ENCODE measurements at regions not wholly inside any gene's neighbourhood (a gene's known extent, or its start where the extent isn't known, plus 50 kb on each side); places are given as distances from the start of the nearest gene placed in this dataset.

DNA sequence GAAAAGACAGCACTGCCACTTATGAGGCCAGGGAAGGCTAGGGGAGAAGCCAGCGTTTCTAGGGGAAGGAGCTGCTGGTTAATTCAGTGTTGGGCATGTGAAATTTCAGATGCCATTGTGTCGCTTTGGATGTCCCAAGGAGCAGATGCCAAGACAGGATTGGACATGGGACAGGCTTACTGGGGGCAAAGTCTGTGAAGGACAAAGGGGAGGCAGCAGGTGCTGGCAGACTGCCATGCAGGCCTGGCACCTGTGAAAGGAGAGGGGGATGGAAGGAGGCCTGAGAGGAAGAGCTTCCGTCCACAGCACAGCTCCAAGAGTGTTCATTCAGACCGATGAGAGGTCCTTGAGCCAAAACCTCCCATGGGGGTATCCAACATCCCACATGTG lies 255.5 kb upstream of the RPL38 start:
- peak overlapping the region; percentile 12 for H3K4me3 Mint-ChIP-seq (ENCODE audit: unreplicated experiment)
- no peak overlapping the region for H3K27ac Mint-ChIP-seq (ENCODE audit: unreplicated experiment)
- H3K27me3 Mint-ChIP-seq (ENCODE audit: unreplicated experiment) = peaks cover 7% of the 10 kb centered on the region
- TF ChIP-seq, protein P1, sequence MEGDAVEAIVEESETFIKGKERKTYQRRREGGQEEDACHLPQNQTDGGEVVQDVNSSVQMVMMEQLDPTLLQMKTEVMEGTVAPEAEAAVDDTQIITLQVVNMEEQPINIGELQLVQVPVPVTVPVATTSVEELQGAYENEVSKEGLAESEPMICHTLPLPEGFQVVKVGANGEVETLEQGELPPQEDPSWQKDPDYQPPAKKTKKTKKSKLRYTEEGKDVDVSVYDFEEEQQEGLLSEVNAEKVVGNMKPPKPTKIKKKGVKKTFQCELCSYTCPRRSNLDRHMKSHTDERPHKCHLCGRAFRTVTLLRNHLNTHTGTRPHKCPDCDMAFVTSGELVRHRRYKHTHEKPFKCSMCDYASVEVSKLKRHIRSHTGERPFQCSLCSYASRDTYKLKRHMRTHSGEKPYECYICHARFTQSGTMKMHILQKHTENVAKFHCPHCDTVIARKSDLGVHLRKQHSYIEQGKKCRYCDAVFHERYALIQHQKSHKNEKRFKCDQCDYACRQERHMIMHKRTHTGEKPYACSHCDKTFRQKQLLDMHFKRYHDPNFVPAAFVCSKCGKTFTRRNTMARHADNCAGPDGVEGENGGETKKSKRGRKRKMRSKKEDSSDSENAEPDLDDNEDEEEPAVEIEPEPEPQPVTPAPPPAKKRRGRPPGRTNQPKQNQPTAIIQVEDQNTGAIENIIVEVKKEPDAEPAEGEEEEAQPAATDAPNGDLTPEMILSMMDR (IDR thresholded peaks at IDR 0.05; ENCODE audit: unreplicated experiment) = no peak
- H3K4me1 Mint-ChIP-seq (ENCODE audit: unreplicated experiment) = peaks cover 19% of the 10 kb centered on the region
- H3K36me3 Mint-ChIP-seq (ENCODE audit: low read depth, unreplicated experiment) = no peaks in the 10 kb centered on the region
- DNase-seq (ENCODE audit: low spot score) = no peak
- H3K9me3 Mint-ChIP-seq (ENCODE audit: unreplicated experiment) = no peaks in the 10 kb centered on the region

DNA sequence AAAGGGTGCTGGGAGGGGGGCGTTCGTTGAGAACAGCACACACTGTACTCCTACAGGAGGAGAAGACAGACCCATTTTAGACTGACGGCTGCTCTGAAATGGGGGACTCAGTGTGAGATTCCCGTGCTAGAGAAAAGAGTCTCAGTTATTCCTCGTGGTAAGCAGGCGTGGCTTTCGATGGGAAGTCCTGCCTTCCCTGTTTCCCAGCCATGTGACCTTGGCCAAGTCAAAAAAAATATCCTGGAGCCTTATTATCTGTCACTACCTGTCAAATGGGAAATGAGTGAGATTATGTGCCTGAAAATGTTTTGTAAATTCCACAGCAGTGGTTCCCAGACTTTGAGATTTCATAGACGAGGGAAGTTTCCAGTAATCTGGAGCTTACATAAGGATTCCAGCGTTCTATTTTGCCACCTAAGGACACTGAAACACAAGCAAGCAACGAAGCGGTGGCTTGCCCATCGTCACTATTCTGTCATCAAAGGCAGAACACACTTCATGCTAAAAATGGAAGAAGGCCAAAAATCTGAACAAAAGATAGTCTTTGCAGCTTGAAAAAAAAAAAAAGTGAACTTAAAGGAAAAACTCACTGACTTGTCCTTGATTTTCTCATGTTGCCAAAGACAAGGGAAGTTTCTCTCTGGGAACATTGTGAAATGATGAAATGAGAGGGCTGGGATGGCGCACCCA lies 253.4 kb upstream of the RPL38 start:
- Mint-ChIP-seq H3K27ac (ENCODE audit: unreplicated experiment) (no peak overlapping the region), H3K36me3 (ENCODE audit: low read depth, unreplicated experiment) (no peaks in the 10 kb centered on the region), H3K27me3 (ENCODE audit: unreplicated experiment) (peaks cover 5% of the 10 kb centered on the region), H3K9me3 (ENCODE audit: unreplicated experiment) (no peaks in the 10 kb centered on the region), H3K4me3 (ENCODE audit: unreplicated experiment) (no peak overlapping the region), H3K4me1 (ENCODE audit: unreplicated experiment) (peaks cover 13% of the 10 kb centered on the region)
- no peak for DNase-seq (ENCODE audit: low spot score)
- TF ChIP-seq, protein P1 (IDR thresholded peaks at IDR 0.05; ENCODE audit: unreplicated experiment) = no peak

DNA sequence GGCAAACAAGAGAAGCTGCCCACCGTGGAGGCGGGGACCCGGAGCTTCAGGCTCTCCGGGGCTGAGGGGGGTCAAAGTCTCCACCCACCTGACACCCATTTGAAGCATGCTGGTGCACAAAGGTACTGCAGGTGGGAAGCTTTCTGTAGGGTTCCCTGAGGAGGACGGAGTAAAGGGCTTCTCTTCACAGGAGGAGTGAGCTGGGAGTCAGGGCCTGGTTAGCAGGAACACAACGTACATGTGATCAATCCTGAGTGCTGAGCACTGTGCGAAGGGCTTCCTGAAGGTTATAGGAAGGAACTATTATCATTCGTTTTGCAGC lies 252.9 kb upstream of the RPL38 start:
- peaks cover 5% of the 10 kb centered on the region for H3K27me3 Mint-ChIP-seq (ENCODE audit: unreplicated experiment)
- DNase-seq (ENCODE audit: low spot score) = no peak

DNA sequence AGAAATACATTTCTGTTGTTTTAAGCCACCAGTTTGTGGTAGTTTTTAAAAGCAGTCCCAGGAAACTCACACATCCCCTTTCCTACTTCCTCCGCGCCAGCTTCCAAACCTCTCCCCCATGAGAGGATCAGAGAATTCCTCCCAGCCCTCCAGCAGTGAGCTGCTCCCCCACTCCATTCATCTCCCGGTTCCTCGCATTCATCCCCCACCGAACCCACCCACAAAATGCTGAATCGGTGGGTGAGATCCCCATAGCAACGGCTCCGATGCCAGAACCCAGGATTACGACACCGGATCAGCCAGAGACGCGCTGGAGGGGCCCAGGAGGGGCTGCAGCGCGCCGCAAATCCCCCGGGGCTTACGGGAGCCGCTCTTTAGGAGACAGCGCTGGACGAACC lies 251.4 kb upstream of the RPL38 start:
- peak overlapping the region; percentile 68 for H3K27ac Mint-ChIP-seq (ENCODE audit: unreplicated experiment)
- H3K9me3 Mint-ChIP-seq (ENCODE audit: unreplicated experiment) = no peaks in the 10 kb centered on the region
- H3K4me3 Mint-ChIP-seq (ENCODE audit: unreplicated experiment) = peak overlapping the region; percentile 85
- H3K27me3 Mint-ChIP-seq (ENCODE audit: unreplicated experiment) = peaks cover 3% of the 10 kb centered on the region
- TF ChIP-seq, protein P1 (IDR thresholded peaks at IDR 0.05; ENCODE audit: unreplicated experiment) = no peak
- peaks cover 13% of the 10 kb centered on the region for H3K4me1 Mint-ChIP-seq (ENCODE audit: unreplicated experiment)
- peak; percentile 40 for DNase-seq (ENCODE audit: low spot score)
- no peaks in the 10 kb centered on the region for H3K36me3 Mint-ChIP-seq (ENCODE audit: low read depth, unreplicated experiment)

More for the DNA sequence above, 252.9 kb upstream of the RPL38 start:
- Mint-ChIP-seq H3K4me1 (ENCODE audit: unreplicated experiment) (peaks cover 13% of the 10 kb centered on the region), H3K36me3 (ENCODE audit: low read depth, unreplicated experiment) (no peaks in the 10 kb centered on the region), H3K4me3 (ENCODE audit: unreplicated experiment) (no peak overlapping the region), H3K27ac (ENCODE audit: unreplicated experiment) (no peak overlapping the region), H3K9me3 (ENCODE audit: unreplicated experiment) (no peaks in the 10 kb centered on the region)
- TF ChIP-seq, protein P1 (IDR thresholded peaks at IDR 0.05; ENCODE audit: unreplicated experiment) = peak; percentile 15

DNA sequence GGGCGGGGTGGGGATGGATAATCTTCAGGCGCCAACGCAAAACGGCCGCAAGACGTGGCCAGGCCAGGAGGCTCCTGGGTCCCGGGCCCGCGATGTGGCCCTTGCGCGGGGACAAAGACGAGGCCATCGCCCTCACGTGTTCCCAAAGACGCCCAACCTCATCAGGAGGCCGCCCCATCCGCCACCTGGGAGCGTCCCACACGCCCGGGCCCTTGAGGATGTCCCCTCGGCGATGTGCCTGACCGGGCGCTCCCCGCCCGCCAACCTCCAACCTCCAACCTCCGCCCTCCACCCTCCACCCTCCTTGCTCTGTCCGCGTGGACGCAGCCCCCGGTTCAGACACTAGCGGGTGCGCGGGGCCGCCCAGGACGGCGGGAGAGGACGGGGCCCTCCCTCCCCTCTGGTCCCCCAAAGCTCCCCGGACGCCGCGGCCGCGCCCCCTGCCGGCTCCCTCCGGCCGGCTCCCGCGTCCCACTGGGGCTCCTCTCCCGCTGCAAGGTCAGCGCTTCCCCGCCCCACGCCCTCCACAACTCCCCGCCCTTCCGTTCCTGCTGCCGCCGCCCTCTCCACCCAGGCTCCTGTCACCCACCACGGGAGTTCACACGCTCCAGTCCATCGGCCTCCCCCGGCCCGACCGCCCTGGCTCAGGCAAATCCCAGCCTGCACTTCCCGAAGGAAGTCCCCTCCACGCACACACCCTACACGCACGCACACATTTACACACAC lies 250.8 kb upstream of the RPL38 start:
- H3K36me3 Mint-ChIP-seq (ENCODE audit: low read depth, unreplicated experiment) = no peaks in the 10 kb centered on the region
- TF ChIP-seq, protein P1 (IDR thresholded peaks at IDR 0.05; ENCODE audit: unreplicated experiment) = peak; percentile 25
- H3K27me3 Mint-ChIP-seq (ENCODE audit: unreplicated experiment) = peaks cover 3% of the 10 kb centered on the region
- no peaks in the 10 kb centered on the region for H3K9me3 Mint-ChIP-seq (ENCODE audit: unreplicated experiment)
- H3K4me3 Mint-ChIP-seq (ENCODE audit: unreplicated experiment) = no peak overlapping the region
- no peak overlapping the region for H3K27ac Mint-ChIP-seq (ENCODE audit: unreplicated experiment)
- H3K4me1 Mint-ChIP-seq (ENCODE audit: unreplicated experiment) = peaks cover 13% of the 10 kb centered on the region
- peak; percentile 58 for DNase-seq (ENCODE audit: low spot score)

Data from endothelial cell (in vitro differentiated cells).